HG03469 (cell line): ENCODE measurements at regions not wholly inside any gene's neighbourhood (a gene's known extent, or its start where the extent isn't known, plus 50 kb on each side); places are given as distances from the start of the nearest gene placed in this dataset.

Source experiments
- ATAC-seq: cut with Tn5 transposase; IDR thresholded peaks from one replicate; pipeline ENCODE4 v1.9.1; 2021; ENCODE audit warnings: mild to moderate bottlenecking, moderate library complexity, moderate number of reproducible peaks; ENCODE audit not compliant: unreplicated experiment

DNA sequence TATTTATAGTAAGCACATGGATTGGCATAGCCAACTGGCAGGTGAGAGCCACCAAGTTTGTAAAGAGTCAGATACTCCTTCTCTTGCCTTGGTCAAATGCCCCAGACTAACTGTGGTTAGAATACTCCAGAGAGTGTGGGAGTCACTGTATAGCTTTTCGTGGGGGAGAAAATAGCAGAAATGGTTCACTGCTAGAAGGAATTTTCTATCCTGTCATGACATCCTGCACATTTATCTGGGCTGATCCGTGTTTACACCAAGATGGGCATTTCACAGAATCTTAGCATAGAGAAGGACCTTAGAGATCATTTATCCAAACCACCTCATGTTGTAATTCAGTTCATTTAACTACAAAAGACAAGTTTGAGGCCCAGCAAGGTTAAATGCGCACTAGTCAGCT is 460.8 kb downstream of the ENC1 start:
- ATAC-seq: no peak

DNA sequence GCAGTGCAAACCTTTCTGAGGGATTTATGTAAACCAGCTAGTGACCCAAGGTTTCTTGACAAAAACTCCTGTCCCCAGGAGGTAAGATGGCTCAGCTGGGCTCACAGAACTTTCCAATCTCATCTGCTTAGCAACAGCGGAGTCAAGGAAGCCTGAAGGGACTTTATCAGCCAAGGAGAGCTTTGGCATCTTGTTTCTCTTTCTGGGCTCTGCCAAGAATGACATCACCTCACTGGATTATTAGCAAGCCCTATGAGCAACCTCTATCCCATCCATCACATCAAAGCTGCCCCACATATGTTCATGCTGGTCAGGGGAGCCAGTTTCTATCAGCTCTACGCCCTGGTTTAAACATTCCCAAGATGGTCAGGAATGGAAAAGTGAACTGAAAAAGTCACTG is 461.3 kb downstream of the ENC1 start:
- no peak for ATAC-seq

DNA sequence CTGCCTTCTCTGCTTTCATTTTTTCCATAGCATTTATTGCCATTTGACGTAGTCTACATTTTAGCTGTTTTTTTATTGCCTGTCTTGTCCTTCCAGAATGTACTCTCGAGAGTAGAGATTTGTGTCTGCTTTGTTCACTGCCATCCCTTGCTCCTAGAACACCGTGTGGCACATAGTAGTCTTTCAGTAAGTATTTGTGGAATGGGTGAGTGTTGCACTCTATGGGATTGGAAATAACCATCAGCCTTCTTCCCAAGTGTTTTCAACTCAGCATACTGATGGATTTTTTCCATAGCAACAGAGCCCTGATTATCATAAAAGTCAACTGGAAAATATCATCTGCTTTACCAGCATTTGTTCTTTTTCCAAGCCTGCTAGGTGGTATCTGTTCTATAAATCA is 462.6 kb downstream of the ENC1 start:
- ATAC-seq: no peak

DNA sequence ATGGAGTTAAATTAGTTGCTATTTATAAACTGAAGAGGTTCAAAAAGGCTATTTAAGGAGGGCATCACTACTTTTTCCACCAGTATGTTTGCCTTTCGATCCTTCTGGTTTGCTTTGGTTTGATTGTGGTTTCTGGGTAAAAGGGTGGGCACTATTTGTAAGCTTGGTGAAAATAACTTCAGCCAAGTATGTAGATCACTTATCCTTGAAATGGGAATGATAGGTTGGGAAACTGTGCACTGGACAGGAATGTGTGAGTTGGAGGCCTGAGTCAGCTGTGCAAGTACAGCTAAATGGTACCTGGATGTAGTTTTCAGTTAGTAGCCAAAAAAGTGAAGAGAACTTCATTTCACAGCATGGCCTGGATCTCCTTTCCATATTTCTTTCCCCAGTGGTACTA is 466.2 kb downstream of the ENC1 start:
- ATAC-seq: no peak

DNA sequence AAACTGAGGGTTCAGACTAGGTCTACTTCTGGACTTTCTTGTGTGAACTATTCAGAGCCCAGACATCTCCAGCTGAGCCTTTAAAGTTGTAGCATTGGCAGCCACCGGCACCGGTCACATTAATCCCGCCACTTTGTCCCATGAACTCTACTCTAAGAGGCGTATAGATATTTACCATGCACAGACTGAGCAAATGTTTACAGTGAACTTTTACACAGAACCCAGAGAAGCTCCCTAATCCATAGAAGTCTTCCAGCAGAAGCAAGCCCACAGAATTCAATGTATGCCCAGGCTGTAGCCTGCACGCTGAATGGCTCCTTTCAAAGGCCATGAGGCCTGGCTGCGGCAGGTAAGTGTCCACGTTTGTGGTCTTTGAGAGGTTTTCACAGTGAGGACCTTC is 466.9 kb downstream of the ENC1 start:
- ATAC-seq: no peak

DNA sequence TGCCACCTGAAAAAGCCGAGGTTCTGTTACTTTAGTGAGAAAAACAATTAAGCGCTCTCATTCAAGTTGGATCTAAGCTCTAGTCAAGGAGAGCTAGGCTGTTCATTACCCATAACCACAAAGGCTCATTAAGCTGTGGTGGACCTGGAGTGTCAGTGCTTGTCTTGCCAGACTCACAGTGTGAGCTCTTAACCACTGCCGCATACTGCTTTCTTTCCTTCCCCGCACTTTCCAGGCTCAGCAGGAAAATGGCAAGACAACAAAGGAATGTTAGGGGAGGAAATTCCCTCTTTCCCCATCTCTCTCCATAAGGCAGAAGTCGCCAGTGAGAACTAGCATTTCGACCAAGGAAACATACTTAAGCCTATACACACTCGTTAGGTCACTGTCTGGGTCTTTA is 467.3 kb downstream of the ENC1 start:
- no peak for ATAC-seq

DNA sequence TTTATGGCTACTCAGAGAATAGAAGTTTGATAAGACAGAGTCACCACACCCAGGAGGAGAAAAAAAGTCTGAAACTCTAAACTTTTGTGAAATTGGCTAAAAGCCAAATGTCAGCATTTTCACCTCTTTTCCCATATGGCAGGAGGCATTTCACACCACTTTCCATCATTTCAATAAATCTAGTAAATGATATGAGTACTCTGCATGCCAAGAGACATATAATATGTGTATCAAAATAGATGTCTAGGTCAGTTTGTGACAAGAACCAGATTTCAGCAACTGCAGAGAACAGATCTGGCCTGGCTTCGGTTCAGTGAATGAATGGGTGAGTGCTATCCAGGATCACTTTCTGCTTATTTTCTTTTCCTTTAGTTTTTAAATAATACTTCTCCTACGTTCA is 470.8 kb downstream of the ENC1 start:
- ATAC-seq: no peak

DNA sequence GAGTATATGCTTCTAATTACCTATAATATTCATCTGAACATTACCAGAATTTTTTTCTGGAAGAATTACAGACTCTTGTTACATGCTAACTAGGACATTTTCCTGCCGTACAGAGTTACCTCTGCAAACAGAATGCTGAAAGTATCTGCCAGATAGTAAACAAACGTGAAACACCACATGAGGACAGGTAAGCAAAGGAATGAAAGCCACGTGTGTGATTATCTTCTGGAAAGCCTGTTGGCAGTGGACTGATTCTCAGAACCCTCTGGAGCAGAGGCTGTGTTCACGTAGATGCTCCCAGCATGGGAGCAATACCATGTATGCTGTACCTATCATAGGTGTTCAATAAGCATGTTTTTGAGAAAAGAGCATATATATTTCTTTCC is 472.6 kb downstream of the ENC1 start:
- no peak for ATAC-seq

DNA sequence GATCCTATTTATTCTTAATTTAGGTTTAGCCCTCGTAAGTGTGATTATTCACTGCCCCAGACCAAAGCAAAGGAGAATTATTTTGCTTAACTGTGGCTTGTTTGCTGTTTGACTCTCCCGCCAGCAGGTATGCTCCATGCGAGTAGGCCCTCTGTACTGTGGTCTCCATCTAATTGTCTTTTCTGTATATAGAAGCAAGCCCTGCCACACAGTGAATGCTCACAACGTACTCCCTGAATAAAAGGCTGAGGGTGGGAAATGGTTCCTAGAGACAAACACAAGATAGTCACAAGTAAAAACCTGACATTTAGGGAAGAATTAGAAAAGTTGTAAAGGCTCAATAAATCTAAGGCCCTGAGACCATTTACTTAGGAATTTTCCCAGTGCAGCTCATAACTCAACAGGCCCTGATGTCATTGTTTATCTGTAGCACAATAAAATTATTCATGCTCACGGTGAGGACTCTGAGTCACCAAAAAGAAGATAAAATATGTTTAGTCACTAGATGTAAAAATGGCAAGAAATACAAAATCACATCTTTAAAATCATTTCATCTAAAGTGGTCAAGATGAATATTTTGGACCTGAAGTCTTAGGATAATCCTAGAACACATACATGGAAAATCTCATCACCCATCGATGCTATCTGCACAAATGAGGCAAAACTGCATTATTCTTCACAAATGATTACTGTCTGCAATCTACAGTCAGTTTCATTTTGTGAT is 473.2 kb downstream of the ENC1 start:
- no peak for ATAC-seq

DNA sequence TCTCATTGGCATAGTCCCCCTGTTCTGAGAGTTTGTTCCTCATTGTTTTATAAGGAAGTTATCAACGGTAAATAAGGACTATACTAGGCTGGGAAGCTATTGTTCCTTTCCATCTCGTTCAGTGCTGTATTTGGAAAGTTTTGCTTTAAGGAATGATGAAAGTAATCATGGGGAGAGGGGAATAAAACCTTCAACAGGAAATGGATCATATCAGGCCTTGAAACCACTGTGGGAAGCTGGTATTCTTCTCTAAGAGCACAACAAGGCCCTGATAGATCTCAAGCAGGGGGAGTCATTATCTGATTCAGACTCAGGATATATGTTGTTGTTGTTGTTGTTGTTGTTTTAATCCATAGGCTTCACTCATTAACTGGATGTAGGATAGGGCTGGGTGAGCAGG is 474.5 kb downstream of the ENC1 start:
- no peak for ATAC-seq

DNA sequence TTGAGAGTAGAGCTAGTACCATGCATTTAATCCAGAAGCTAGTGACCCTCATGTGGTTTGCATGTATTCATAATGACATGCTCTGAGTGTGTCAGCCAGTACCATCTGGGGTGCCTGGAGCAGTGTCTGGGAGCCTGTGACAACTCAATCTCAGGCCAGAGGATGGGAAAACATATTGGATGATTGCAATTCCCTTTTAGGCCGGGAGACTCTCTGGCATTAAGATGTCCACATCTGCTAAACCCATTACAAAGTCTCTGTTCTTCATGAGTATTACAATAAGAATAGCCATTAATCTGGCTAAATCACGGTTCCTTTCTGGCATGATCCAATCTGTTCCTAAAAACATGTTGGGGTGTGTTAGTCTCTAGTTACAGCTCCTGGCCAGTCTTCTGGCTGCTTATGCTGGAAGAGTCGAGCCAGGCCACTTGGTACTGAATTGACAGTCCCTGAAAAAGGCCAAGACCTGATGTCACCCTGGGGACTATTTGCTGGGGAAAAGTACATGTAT is 475.7 kb downstream of the ENC1 start:
- no peak for ATAC-seq

DNA sequence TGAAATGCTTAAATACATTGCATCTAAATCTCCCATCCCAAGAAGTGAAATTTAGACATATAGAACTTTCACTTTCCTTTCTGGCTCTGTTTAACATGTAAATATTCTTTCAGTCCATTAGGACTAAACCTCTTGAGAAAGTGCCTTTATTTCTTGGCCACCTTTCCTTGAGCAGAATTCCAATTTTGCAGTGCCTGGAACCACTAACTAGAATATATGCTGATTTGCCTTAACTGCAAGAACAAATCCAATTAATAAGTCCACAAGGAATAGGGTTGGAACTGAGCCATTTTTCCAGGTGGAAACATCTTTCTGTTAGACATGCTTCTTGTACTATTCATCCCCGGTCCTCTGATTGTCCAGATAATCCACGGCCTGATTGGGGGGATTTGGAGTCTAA is 478.0 kb downstream of the ENC1 start:
- ATAC-seq: no peak

DNA sequence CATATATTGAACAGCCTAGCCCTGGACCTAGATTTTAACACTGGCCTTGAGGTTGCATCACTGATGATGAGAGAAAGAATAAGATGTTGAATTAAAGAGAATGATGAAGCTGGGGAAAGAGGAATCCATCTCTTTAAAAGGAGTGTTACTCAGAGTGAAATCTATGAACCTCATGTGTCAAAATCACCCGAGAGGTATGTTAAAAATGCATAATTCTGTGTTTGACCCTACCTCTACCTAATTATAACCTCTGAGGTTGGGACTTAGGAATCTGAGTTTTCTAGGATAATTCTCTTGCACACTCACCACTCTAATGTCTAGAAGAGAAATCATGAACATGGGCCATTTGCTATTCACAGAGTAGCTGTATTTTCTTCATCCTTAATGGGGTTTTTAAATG is 479.4 kb downstream of the ENC1 start:
- ATAC-seq: no peak

DNA sequence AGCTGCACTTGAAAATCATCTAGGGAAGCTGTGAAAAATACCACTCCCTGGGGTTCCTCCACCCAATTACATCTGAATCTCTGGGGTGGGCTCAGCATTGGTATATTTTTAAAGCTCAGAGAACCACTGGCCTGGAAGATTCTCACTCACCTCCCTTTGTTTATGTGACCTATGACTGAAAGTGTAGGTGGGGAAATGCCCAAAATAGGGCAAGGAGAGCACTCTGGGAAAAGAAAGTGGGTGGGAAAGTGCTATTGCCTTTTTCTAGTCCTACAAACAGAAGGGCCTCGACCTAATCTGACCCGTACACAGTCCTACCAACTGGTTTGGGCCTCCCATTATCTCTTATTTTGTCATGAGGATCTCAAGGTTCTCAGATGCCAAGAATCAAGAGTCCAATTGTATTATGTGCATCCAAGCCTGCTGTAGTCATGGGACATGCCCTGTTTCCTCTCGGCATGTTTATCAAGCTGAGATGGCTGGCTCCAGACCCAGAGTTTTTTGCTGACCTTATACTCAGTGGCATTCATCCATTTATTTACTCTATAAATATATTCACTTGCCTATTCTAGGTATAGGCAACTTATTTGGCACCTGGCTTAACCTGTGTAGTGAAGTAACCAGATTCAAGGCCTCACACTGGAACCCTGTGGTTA is 483.7 kb downstream of the ENC1 start:
- no peak for ATAC-seq

DNA sequence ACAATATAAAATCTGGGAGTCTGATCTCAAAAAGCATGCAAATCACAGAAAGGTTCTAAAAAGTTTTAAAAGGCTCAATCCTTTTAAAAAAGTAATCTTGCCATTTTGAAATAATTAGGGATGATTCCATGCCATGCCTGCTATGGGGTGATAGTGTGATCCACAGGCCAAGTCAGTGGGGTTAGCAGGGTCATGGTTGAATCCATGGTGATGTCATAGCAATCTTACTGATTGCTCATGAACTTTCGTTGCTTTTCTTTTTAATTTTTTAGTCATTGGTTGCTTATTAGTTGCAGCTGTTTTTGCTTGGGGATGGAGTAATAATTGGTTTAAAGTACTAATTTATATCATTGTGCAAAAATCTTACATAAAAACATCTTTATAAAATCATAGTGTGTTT is 485.0 kb downstream of the ENC1 start:
- ATAC-seq: no peak

DNA sequence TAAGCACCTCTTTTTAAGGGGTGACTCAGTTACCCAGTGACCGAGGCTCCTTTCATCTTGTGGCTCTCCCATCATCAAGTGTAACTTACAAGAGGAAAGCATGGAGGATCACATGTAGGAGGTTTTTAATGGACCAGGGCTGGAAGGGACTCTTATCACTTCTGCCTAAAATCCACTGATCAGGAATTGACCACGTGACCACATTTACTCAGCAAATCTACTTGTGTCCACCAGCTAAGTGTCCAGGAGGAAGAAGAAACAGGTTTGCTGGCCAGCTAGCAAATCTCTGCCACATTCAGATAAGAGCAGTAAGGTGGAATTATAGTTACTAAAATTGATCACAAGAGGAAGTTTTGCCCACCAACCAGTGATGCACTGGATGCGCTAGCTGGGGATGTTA is 486.0 kb downstream of the ENC1 start:
- ATAC-seq: no peak

DNA sequence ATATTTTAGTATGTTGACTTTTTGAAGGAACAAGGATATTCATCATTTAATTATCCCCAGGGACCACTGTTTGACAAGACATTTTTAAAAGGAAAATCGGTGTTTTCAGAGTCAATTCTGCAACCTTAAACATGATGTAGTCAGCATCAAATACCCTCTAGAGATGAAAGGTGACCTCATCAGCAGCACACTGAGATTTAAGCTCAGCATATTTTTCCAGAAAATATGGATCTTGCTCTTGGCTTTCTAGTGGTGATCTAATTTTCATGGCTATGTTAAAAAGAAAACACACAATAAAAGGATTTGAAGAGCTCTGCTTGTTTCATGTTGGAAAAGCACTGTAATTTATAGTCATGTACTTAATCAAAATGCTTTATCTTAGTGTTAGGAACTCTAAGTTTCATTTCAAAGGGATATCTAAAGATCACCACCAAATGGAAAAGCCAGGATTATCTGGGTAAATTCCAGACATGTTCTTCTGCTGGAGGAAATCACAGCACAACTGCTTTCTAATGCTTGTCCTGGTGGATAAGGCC is 487.2 kb downstream of the ENC1 start:
- ATAC-seq: no peak

DNA sequence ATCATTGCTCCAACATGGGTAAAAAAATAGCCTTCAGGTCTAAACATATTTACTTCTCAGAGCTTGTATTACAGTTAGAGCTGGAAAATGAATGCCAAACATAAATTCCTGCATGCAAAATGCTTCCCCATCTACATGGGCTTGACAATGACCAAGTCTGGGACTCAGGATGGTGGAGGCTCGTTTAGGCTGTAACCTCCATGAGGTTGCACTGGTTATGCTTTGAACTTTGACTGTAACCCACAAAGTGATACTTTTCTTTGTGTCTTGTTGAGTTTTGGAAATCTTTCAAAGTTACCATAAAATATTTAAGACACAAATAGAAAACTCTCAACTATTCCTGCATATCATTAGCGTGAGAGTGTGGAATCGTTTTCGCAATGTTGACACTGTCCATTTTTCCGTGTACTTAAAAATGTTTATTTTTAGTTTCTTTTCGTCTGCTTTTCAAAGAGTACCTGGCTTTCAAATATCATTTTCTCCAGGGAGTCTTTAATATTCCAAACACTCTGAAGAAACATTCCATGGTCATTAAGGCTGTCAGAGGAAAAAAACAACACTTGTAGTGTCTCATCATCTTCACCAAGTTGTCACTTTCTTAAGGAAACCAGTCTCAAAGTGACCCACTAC is 487.8 kb downstream of the ENC1 start:
- ATAC-seq: no peak

DNA sequence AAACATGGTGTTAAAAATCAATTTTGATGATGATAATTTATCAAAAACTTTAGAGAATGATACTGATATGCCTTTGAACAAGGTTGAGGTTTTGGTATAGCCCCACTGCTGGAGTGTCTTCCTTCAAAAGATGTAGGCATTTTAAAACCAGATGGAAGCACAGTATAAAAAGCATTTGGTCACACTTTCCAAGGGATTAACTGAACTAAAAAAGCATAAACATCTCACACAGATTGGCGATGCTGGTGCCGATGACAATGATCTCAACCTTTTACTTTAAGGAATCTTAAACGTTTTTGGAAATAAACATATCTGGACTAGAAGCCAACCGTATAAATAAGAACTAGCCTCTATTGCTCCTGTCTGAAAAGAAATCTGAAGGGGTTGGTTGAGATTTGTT is 488.4 kb downstream of the ENC1 start:
- no peak for ATAC-seq

DNA sequence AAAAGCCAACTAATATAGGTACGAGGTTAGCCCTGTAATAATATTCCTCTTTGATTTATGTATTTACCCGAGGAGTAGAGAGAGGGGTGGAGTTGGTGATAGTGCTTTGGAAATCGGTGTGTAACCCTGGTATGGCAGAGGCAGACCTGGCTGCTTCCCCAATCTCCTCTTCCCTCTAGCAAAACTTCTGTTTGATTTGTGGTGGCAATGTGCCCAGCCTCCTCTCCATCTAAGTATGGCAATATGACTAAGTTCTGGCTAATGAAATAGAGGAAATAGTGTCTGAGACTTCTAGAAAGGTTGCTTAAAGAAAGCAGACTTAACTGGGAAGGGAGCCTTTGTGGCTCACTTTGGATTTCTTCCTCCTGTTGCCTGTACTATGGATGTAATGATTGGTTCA is 491.1 kb downstream of the ENC1 start:
- ATAC-seq: no peak

DNA sequence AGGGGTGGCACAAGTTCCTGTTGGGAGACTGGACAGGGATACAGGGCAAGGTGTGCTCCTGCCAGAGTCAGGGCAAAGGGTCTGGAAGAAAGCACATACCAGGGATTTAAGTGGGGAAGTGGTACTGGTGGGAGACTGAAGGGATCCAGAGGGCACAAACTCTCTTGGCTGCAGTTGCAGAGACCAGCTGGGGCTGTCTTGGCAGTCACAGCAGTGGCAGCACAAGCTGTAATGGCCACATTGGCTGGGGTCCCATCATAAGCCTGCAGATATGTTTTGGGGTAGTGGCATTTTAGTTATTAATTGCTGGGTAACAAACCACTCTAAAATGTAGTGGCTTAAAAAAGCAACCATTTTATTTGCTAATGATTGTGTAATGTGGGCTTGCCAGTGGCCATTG is 492.2 kb downstream of the ENC1 start:
- no peak for ATAC-seq

DNA sequence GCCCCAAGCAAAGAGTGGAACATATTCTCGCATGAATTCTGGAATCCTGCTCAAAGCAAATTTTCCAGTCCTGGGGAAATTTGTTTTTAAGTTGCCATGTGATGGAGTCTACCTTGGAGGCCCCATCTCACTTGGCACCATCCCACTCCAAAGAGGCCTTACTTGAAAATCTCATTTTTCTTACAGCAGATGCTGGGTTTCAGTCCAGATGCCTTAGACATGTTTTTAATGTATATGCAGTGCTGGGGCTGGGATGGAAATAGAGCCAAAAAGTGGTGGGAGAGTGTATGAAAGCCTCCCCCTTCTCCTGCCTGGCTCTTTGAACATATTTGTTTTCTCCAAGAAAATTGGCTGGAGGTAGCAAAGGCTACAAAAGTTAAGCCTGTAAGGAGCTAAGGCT is 493.7 kb downstream of the ENC1 start:
- ATAC-seq: no peak
